ENCODE measurements at regions not wholly inside any gene's neighbourhood (a gene's known extent, or its start where the extent isn't known, plus 50 kb on each side); places are given as distances from the start of the nearest gene placed in this dataset.
"Not testable (repeated sequence)": the region's sequence is repeated elsewhere in the genome, so short reads cannot be mapped to it uniquely, and the experiment has no call there.

GRCh38 chr9:1157836-1158235 is 107.7 kb downstream of the DMRT2 start:
- H3K9me3 ChIP-seq (replicated peaks; ENCODE audit: low read length) = no peaks in the 10 kb centered on the region
- H3K9ac ChIP-seq (ENCODE audit: low read depth, low read length) = no peak overlapping the region
- H3K27me3 ChIP-seq (ENCODE audit: control insufficient read depth, insufficient read depth, low read length) = no peaks in the 10 kb centered on the region
- no peak overlapping the region for H3K4me3 ChIP-seq (ENCODE audit: low read length)
- H3K4me2 ChIP-seq (ENCODE audit: low read length) = no peak overlapping the region
- peaks cover 9% of the 10 kb centered on the region for H3K4me1 ChIP-seq (ENCODE audit: control insufficient read depth, insufficient read depth, low read length)
- no peaks in the 10 kb centered on the region for H3K36me3 ChIP-seq (ENCODE audit: insufficient read depth, low read length)

GRCh38 chr9:1170918-1171317 is 120.8 kb downstream of the DMRT2 start:
- Histone ChIP-seq H3K9ac (ENCODE audit: low read depth, low read length) (no peak overlapping the region), H3K36me3 (ENCODE audit: insufficient read depth, low read length) (no peaks in the 10 kb centered on the region), H3K4me1 (ENCODE audit: control insufficient read depth, insufficient read depth, low read length) (peaks cover 8% of the 10 kb centered on the region), H3K4me3 (ENCODE audit: low read length) (no peak overlapping the region), H3K4me2 (ENCODE audit: low read length) (no peak overlapping the region), H3K27me3 (ENCODE audit: control insufficient read depth, insufficient read depth, low read length) (no peaks in the 10 kb centered on the region), H3K9me3 (replicated peaks; ENCODE audit: low read length) (no peaks in the 10 kb centered on the region)

GRCh38 chr9:1171546-1171945 is 121.4 kb downstream of the DMRT2 start:
- no peaks in the 10 kb centered on the region for H3K9me3 ChIP-seq (replicated peaks; ENCODE audit: low read length)
- H3K9ac ChIP-seq (ENCODE audit: low read depth, low read length) = no peak overlapping the region
- H3K4me3 ChIP-seq (ENCODE audit: low read length) = no peak overlapping the region
- H3K4me2 ChIP-seq (ENCODE audit: low read length) = no peak overlapping the region
- H3K36me3 ChIP-seq (ENCODE audit: insufficient read depth, low read length) = no peaks in the 10 kb centered on the region
- peaks cover 8% of the 10 kb centered on the region for H3K4me1 ChIP-seq (ENCODE audit: control insufficient read depth, insufficient read depth, low read length)
- no peaks in the 10 kb centered on the region for H3K27me3 ChIP-seq (ENCODE audit: control insufficient read depth, insufficient read depth, low read length)

GRCh38 chr9:1173211-1173610 is 123.1 kb downstream of the DMRT2 start:
- no peak overlapping the region for H3K4me2 ChIP-seq (ENCODE audit: low read length)
- no peak overlapping the region for H3K9ac ChIP-seq (ENCODE audit: low read depth, low read length)
- no peaks in the 10 kb centered on the region for H3K27me3 ChIP-seq (ENCODE audit: control insufficient read depth, insufficient read depth, low read length)
- no peaks in the 10 kb centered on the region for H3K9me3 ChIP-seq (replicated peaks; ENCODE audit: low read length)
- no peaks in the 10 kb centered on the region for H3K36me3 ChIP-seq (ENCODE audit: insufficient read depth, low read length)
- peaks cover 8% of the 10 kb centered on the region for H3K4me1 ChIP-seq (ENCODE audit: control insufficient read depth, insufficient read depth, low read length)
- H3K4me3 ChIP-seq (ENCODE audit: low read length) = no peak overlapping the region

- H3K4me3 ChIP-seq (ENCODE audit: low read length) = no peak overlapping the region
- H3K27me3 ChIP-seq (ENCODE audit: control insufficient read depth, insufficient read depth, low read length) = no peaks in the 10 kb centered on the region
- H3K9ac ChIP-seq (ENCODE audit: low read depth, low read length) = no peak overlapping the region
- H3K4me2 ChIP-seq (ENCODE audit: low read length) = no peak overlapping the region
- H3K36me3 ChIP-seq (ENCODE audit: insufficient read depth, low read length) = no peaks in the 10 kb centered on the region
- H3K9me3 ChIP-seq (replicated peaks; ENCODE audit: low read length) = no peaks in the 10 kb centered on the region
- peaks cover 8% of the 10 kb centered on the region for H3K4me1 ChIP-seq (ENCODE audit: control insufficient read depth, insufficient read depth, low read length)
Measured at GRCh38 chr9:1173993-1174392, 123.8 kb downstream of the DMRT2 start.

- no peaks in the 10 kb centered on the region for H3K36me3 ChIP-seq (ENCODE audit: insufficient read depth, low read length)
- H3K9ac ChIP-seq (ENCODE audit: low read depth, low read length) = no peak overlapping the region
- H3K4me3 ChIP-seq (ENCODE audit: low read length) = no peak overlapping the region
- no peak overlapping the region for H3K4me2 ChIP-seq (ENCODE audit: low read length)
- no peaks in the 10 kb centered on the region for H3K9me3 ChIP-seq (replicated peaks; ENCODE audit: low read length)
- no peaks in the 10 kb centered on the region for H3K4me1 ChIP-seq (ENCODE audit: control insufficient read depth, insufficient read depth, low read length)
- H3K27me3 ChIP-seq (ENCODE audit: control insufficient read depth, insufficient read depth, low read length) = peaks cover 6% of the 10 kb centered on the region
Measured at GRCh38 chr9:1179366-1179765, 129.2 kb downstream of the DMRT2 start.

- no peaks in the 10 kb centered on the region for H3K36me3 ChIP-seq (ENCODE audit: insufficient read depth, low read length)
- H3K9ac ChIP-seq (ENCODE audit: low read depth, low read length) = no peak overlapping the region
- no peaks in the 10 kb centered on the region for H3K9me3 ChIP-seq (replicated peaks; ENCODE audit: low read length)
- H3K4me2 ChIP-seq (ENCODE audit: low read length) = no peak overlapping the region
- H3K27me3 ChIP-seq (ENCODE audit: control insufficient read depth, insufficient read depth, low read length) = peaks cover 13% of the 10 kb centered on the region
- H3K4me1 ChIP-seq (ENCODE audit: control insufficient read depth, insufficient read depth, low read length) = no peaks in the 10 kb centered on the region
- H3K4me3 ChIP-seq (ENCODE audit: low read length) = no peak overlapping the region
Measured at GRCh38 chr9:1184146-1184545, 134.0 kb downstream of the DMRT2 start.

- H3K4me1 ChIP-seq (ENCODE audit: control insufficient read depth, insufficient read depth, low read length); H3K9me3 ChIP-seq (replicated peaks; ENCODE audit: low read length); H3K36me3 ChIP-seq (ENCODE audit: insufficient read depth, low read length); H3K9ac ChIP-seq (ENCODE audit: low read depth, low read length); H3K4me2 ChIP-seq (ENCODE audit: low read length); H3K4me3 ChIP-seq (ENCODE audit: low read length): not testable (repeated sequence)
- H3K27me3 ChIP-seq (ENCODE audit: control insufficient read depth, insufficient read depth, low read length) = peaks cover 13% of the 10 kb centered on the region
Measured at GRCh38 chr9:1187137-1187536, 137.0 kb downstream of the DMRT2 start.

- H3K27me3 ChIP-seq (ENCODE audit: control insufficient read depth, insufficient read depth, low read length); H3K9ac ChIP-seq (ENCODE audit: low read depth, low read length); H3K36me3 ChIP-seq (ENCODE audit: insufficient read depth, low read length); H3K9me3 ChIP-seq (replicated peaks; ENCODE audit: low read length); H3K4me2 ChIP-seq (ENCODE audit: low read length); H3K4me3 ChIP-seq (ENCODE audit: low read length): not testable (repeated sequence)
- H3K4me1 ChIP-seq (ENCODE audit: control insufficient read depth, insufficient read depth, low read length) = peaks cover 15% of the 10 kb centered on the region
Measured at GRCh38 chr9:1195636-1196035, 145.5 kb downstream of the DMRT2 start.

- no peaks in the 10 kb centered on the region for H3K27me3 ChIP-seq (ENCODE audit: control insufficient read depth, insufficient read depth, low read length)
- no peak overlapping the region for H3K4me3 ChIP-seq (ENCODE audit: low read length)
- H3K9me3 ChIP-seq (replicated peaks; ENCODE audit: low read length) = no peaks in the 10 kb centered on the region
- H3K36me3 ChIP-seq (ENCODE audit: insufficient read depth, low read length) = no peaks in the 10 kb centered on the region
- H3K4me1 ChIP-seq (ENCODE audit: control insufficient read depth, insufficient read depth, low read length) = peaks cover 27% of the 10 kb centered on the region
- H3K9ac ChIP-seq (ENCODE audit: low read depth, low read length) = no peak overlapping the region
- H3K4me2 ChIP-seq (ENCODE audit: low read length) = no peak overlapping the region
Measured at GRCh38 chr9:1198085-1198484, 147.9 kb downstream of the DMRT2 start.

GRCh38 chr9:1200847-1201251 is 150.7 kb downstream of the DMRT2 start:
- H3K4me3 ChIP-seq (ENCODE audit: low read length) = no peak overlapping the region
- H3K36me3 ChIP-seq (ENCODE audit: insufficient read depth, low read length) = no peaks in the 10 kb centered on the region
- no peak overlapping the region for H3K4me2 ChIP-seq (ENCODE audit: low read length)
- H3K9me3 ChIP-seq (replicated peaks; ENCODE audit: low read length) = no peaks in the 10 kb centered on the region
- H3K9ac ChIP-seq (ENCODE audit: low read depth, low read length) = no peak overlapping the region
- H3K27me3 ChIP-seq (ENCODE audit: control insufficient read depth, insufficient read depth, low read length) = no peaks in the 10 kb centered on the region
- peaks cover 27% of the 10 kb centered on the region for H3K4me1 ChIP-seq (ENCODE audit: control insufficient read depth, insufficient read depth, low read length)

- Histone ChIP-seq H3K4me1 (ENCODE audit: control insufficient read depth, insufficient read depth, low read length) (peaks cover 27% of the 10 kb centered on the region), H3K27me3 (ENCODE audit: control insufficient read depth, insufficient read depth, low read length) (no peaks in the 10 kb centered on the region), H3K9ac (ENCODE audit: low read depth, low read length) (no peak overlapping the region), H3K36me3 (ENCODE audit: insufficient read depth, low read length) (no peaks in the 10 kb centered on the region), H3K4me3 (ENCODE audit: low read length) (no peak overlapping the region), H3K4me2 (ENCODE audit: low read length) (no peak overlapping the region), H3K9me3 (replicated peaks; ENCODE audit: low read length) (no peaks in the 10 kb centered on the region)
Measured at GRCh38 chr9:1201262-1201661, 151.1 kb downstream of the DMRT2 start.
